Upper lobe of left lung (tissue), 4 donors: ENCODE measurements at regions not wholly inside any gene's neighbourhood (a gene's known extent, or its start where the extent isn't known, plus 50 kb on each side); places are given as distances from the start of the nearest gene placed in this dataset.

Experiments
- CTCF ChIP-seq, 6 experiments: fragments of 450-650 bp in 4 of 6; fragments of 200-600 bp in 2 of 6; sonication (generic) in 2 of 6; IDR thresholded peaks; one replicate each; pipeline ENCODE4 v1.5.1; 2016 to 2019; ENCODE audit warnings: antibody characterized with exemption in 6 of 6
- POLR2A ChIP-seq, 4 donors: fragments of 450-650 bp; IDR thresholded peaks; one replicate each; pipeline ENCODE4 v1.5.1; 2016 to 2017; ENCODE audit warnings: antibody characterized with exemption in 4 of 4, mild to moderate bottlenecking in 2 of 4
- POLR2AphosphoS5 ChIP-seq, 2 donors: sonication (generic); formaldehyde crosslinking; IDR thresholded peaks; one replicate each; pipeline ENCODE4 v1.5.1; 2017; ENCODE audit warnings: antibody characterized with exemption in 2 of 2

- no peak for TF ChIP-seq CTCF (IDR thresholded peaks at IDR 0.05)
- TF ChIP-seq POLR2AphosphoS5 (IDR thresholded peaks at IDR 0.05): no peak
- no peak for TF ChIP-seq POLR2A (IDR thresholded peaks at IDR 0.05)
Observed at GRCh38 chr11:127766734-127767133, 766.2 kb upstream of the KIRREL3 start.
